ENCODE measurements at regions not wholly inside any gene's neighbourhood (a gene's known extent, or its start where the extent isn't known, plus 50 kb on each side); places are given as distances from the start of the nearest gene placed in this dataset.

DNA sequence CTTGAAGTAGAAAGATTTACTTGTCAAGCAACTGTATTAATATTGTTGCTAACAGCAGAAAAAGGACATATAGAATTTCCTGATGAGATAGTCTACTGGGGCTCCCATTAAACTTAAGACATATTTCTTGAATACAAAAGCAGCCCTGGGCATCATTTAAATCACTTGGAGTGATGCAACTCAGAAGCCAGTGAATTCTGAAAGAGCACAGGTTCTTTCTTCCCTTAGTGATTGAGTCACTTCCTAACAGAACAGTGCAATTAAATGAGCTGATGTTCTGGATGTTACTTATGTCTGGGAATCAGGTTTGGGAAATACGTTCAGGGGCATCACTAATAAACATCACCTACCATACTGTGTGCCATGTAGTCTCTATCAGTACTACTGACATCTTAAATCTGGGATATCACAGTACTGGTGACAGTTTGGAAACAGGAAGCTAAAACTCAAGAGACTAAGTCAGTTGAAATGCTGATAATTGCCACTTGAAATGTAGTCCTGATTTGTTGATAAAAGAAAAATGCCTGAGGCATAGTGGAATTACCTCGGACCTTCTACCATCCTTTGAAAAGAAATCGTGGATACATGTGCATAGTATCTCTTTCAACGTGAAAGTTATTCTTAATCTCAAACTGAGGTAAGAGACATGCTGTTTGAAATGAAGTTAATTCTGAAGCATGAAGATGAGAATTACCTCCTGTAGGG is 249.2 kb upstream of the GPRIN3 start:
- DNase-seq = no peak
- no peaks in the 10 kb centered on the region for H3K36me3 ChIP-seq
- no peak for TF ChIP-seq CTCF (IDR thresholded peaks at IDR 0.05)
- no peak for TF ChIP-seq POLR2A (IDR thresholded peaks at IDR 0.05)
- H3K4me1 ChIP-seq = no peaks in the 10 kb centered on the region
- no peaks in the 10 kb centered on the region for H3K27me3 ChIP-seq
- intact Hi-C loops (cut with DNase I) = no loop called here
- H3K9me3 ChIP-seq = no peaks in the 10 kb centered on the region
- ATAC-seq = no peak
- H3K27ac ChIP-seq = no peak overlapping the region
- no peak overlapping the region for H3K4me3 ChIP-seq
- WGBS (ENCODE audit: insufficient coverage, low coverage, low lambda C conversion rate, missing lambda C conversion rate) = 37% methylated on average over 4 of the region's 4 CpGs

DNA sequence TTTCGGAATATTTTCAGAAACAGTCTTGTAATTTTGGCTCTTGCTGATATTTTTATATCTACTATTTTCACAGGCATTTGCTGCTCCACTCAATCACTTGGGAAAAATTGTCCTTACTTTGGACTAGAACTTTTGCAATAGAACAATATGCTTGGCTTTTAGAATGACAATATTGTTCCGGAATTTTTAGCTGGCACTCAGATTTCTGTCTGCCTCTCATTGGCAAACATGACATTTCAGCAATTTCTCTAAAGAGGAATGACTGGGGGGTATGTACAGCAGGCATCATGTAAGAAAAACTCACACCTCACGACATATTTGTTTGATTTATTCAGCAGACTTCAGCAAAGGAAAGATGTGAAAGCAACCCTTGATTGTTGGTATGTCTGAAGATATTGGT is 243.6 kb upstream of the GPRIN3 start:
- no peak for ATAC-seq
- intact Hi-C loops (cut with DNase I) = no loop called here
- H3K27me3 ChIP-seq = no peaks in the 10 kb centered on the region
- DNase-seq = no peak
- H3K4me1 ChIP-seq = no peaks in the 10 kb centered on the region
- 60% methylated on average over 3 of the region's 3 CpGs for WGBS (ENCODE audit: insufficient coverage, low coverage, low lambda C conversion rate, missing lambda C conversion rate)
- no peaks in the 10 kb centered on the region for H3K9me3 ChIP-seq
- no peak overlapping the region for H3K27ac ChIP-seq
- no peaks in the 10 kb centered on the region for H3K36me3 ChIP-seq
- no peak for TF ChIP-seq POLR2A (IDR thresholded peaks at IDR 0.05)
- no peak for TF ChIP-seq CTCF (IDR thresholded peaks at IDR 0.05)
- H3K4me3 ChIP-seq = no peak overlapping the region

DNA sequence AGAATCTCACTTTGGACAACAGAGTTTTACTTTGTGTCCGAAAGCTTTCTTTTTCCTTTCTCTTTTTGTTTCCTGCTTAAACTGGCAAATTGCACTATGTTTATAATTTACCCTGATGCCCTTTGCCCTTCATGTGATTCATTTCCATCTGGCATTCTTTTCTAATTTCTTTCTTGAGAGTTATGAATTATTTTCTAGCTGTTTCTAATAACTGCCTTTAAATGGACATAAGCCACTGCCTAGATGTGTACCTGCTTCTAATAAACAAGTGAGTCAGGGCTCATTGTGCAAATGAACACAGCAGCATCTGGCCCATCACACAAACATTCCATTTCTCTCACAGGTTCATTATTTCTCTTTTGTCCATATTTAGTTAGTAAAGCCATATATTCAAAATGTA is 242.3 kb upstream of the GPRIN3 start:
- intact Hi-C loops (cut with DNase I) = no loop called here
- no peaks in the 10 kb centered on the region for H3K27me3 ChIP-seq
- DNase-seq = no peak
- peak overlapping the region in 1 of 3 donors; percentile 9 for H3K27ac ChIP-seq
- no peaks in the 10 kb centered on the region for H3K4me1 ChIP-seq
- H3K9me3 ChIP-seq = no peaks in the 10 kb centered on the region
- H3K36me3 ChIP-seq = no peaks in the 10 kb centered on the region
- TF ChIP-seq POLR2A (IDR thresholded peaks at IDR 0.05) (no peak), CTCF (IDR thresholded peaks at IDR 0.05) (no peak)
- no peak overlapping the region for H3K4me3 ChIP-seq
- 67% methylated on average over 1 of the region's 1 CpG for WGBS (ENCODE audit: insufficient coverage, low coverage, low lambda C conversion rate, missing lambda C conversion rate)
- ATAC-seq = peak in 2 of 4 donors; percentile 67 to 71

GRCh38 chr4:89545315-89545714 is 237.7 kb upstream of the GPRIN3 start:
- 56% methylated on average over 1 of the region's 1 CpG for WGBS (ENCODE audit: insufficient coverage, low coverage, low lambda C conversion rate, missing lambda C conversion rate)
- intact Hi-C loops (cut with DNase I) = no loop called here
- H3K36me3 ChIP-seq = no peaks in the 10 kb centered on the region
- TF ChIP-seq POLR2A (IDR thresholded peaks at IDR 0.05) = no peak
- no peak for TF ChIP-seq CTCF (IDR thresholded peaks at IDR 0.05)
- H3K27me3 ChIP-seq = no peaks in the 10 kb centered on the region
- H3K27ac ChIP-seq = no peak overlapping the region
- H3K4me3 ChIP-seq = no peak overlapping the region
- ATAC-seq (no peak), DNase-seq (no peak)
- H3K4me1 ChIP-seq = no peaks in the 10 kb centered on the region
- H3K9me3 ChIP-seq = no peaks in the 10 kb centered on the region

DNA sequence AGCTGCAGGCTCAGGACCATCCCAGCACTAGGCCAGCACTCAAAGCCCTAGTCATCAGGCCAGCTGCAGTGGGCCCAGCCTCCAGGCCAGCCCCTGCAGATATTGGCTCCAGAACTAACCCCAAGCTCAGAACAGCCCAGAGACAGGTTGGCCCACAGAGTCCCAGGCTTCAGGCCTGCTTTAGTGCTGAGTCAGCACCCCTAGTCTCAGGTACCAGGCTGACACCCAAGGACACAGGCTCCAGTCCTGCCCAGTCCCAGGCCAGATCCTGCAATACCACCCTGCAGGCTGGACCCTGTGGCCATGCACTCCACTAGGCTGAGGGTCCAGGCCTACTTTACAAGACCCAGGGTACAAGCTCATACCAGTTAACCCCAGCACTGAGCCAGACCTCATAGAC is 234.4 kb upstream of the GPRIN3 start:
- peak in 1 of 4 donors; percentile 42 for ATAC-seq
- intact Hi-C loops (cut with DNase I) = no loop called here
- no peak for TF ChIP-seq POLR2A (IDR thresholded peaks at IDR 0.05)
- DNase-seq = no peak
- no peak overlapping the region for H3K4me3 ChIP-seq
- no peaks in the 10 kb centered on the region for H3K4me1 ChIP-seq
- H3K36me3 ChIP-seq = no peaks in the 10 kb centered on the region
- no peaks in the 10 kb centered on the region for H3K9me3 ChIP-seq
- H3K27ac ChIP-seq = no peak overlapping the region
- no peaks in the 10 kb centered on the region for H3K27me3 ChIP-seq
